GM12878 (cell line): ENCODE measurements at regions not wholly inside any gene's neighbourhood (a gene's known extent, or its start where the extent isn't known, plus 50 kb on each side); places are given as distances from the start of the nearest gene placed in this dataset.

Experiments used
- ATAC-seq: fragments of 200-7000 bp; cut with Tn5 transposase; 3 replicates; pipeline ENCODE4 v1.9.1; 2020; ENCODE audit warnings: mild to moderate bottlenecking, moderate library complexity
- BruUV-seq: library from RNA; stranded (reverse); fragments of 400-500 nt; replicated peaks from 2 replicates; lab custom pipeline; 2021; lab: Mats Ljungman, UMichigan
- CTCF ChIA-PET: fragments of 300-600 bp; sonication (Branson Sonifier 250); formaldehyde crosslinking; extraction: SDS; loops from one replicate; lab custom pipeline; 2021; ENCODE audit warnings: inconsistent platforms; lab: Yijun Ruan, JAX
- POLR2A ChIA-PET: fragments of 350-600 bp; formaldehyde crosslinking; extraction: SDS; loops from one replicate; lab custom pipeline; 2021; ENCODE audit warnings: inconsistent platforms; lab: Charles Lee
- RAD21 ChIA-PET: fragments of 300-600 bp; sonication (Branson Sonifier 250); formaldehyde crosslinking; loops from one replicate; lab custom pipeline; 2023; ENCODE audit warnings: antibody characterized with exemption; ENCODE audit not compliant: unreplicated experiment; lab: Charles Lee
- SMC1A ChIA-PET: fragments of 300-600 bp; sonication (Branson Sonifier 250); formaldehyde crosslinking; loops from one replicate; lab custom pipeline; 2023; ENCODE audit not compliant: unreplicated experiment, uncharacterized antibody; lab: Charles Lee
- DNase-seq: peaks from one replicate; pipeline ENCODE4 v3.0.0-alpha.2; 2011; ENCODE audit warnings: low read depth, low spot score
- FAIRE-seq: peaks from 3 replicates; lab custom pipeline; 2011; peaks lifted over from hg19 to GRCh38; lab: Jason Lieb, UNC
- H2AFZ ChIP-seq: 2 replicates; pipeline ENCODE4 v1.6.0; 2011; ENCODE audit warnings: low read depth, low read length, control low read depth; ENCODE audit not compliant: control insufficient read depth
- H3K27ac ChIP-seq: 2 replicates; pipeline ENCODE4 v1.5.1; 2011; ENCODE audit warnings: control low read depth; ENCODE audit not compliant: control insufficient read depth, insufficient read depth
- H3K27me3 ChIP-seq, 2 experiments: replicated peaks in 1 of 2; 2 replicates each; pipeline versions ENCODE4 v1.6.0 to v1.6.1; 2011; ENCODE audit warnings: low read length in 1 of 2; ENCODE audit not compliant: control insufficient read depth in 2 of 2, insufficient read depth in 2 of 2
- H3K36me3 ChIP-seq, 2 experiments: 2 replicates each; pipeline ENCODE4 v1.5.1; 2011; ENCODE audit warnings: low read length in 1 of 2; ENCODE audit not compliant: control insufficient read depth in 2 of 2, insufficient read depth in 2 of 2
- H3K4me1 ChIP-seq: 2 replicates; pipeline ENCODE4 v1.6.1; 2011; ENCODE audit warnings: mild to moderate bottlenecking, low read length, moderate library complexity, mixed read lengths; ENCODE audit not compliant: control insufficient read depth, insufficient read depth
- H3K4me2 ChIP-seq: 2 replicates; pipeline ENCODE4 v1.6.0; 2011; ENCODE audit warnings: control low read depth; ENCODE audit not compliant: control insufficient read depth, insufficient read depth
- H3K4me3 ChIP-seq: fragments of 200-600 bp; sonication (generic); 2 replicates; pipeline ENCODE4 v1.5.1; 2016
- H3K79me2 ChIP-seq: 2 replicates; pipeline ENCODE4 v1.6.0; 2011; ENCODE audit warnings: low read length; ENCODE audit not compliant: control insufficient read depth, insufficient read depth
- H3K9ac ChIP-seq: 2 replicates; pipeline ENCODE4 v1.8.0; 2011; ENCODE audit warnings: low read length, control low read depth, mixed read lengths; ENCODE audit not compliant: control insufficient read depth, insufficient read depth
- H3K9me3 ChIP-seq: replicated peaks from 3 replicates; pipeline ENCODE4 v1.5.1; 2011; ENCODE audit warnings: mild to moderate bottlenecking, low read length; ENCODE audit not compliant: control insufficient read depth, insufficient read depth
- H4K20me1 ChIP-seq: 2 replicates; pipeline ENCODE4 v1.6.0; 2011; ENCODE audit not compliant: control insufficient read depth, insufficient read depth
- ETV6 ChIP-seq, 2 experiments: fragments of 450-650 bp in 1 of 2; IDR thresholded peaks in 1 of 2; conservative IDR thresholded peaks in 1 of 2; 2 replicates each; pipeline ENCODE4 v1.6.1; 2014; ENCODE audit warnings: antibody characterized with exemption in 1 of 2, borderline replicate concordance in 1 of 2, low read depth in 1 of 2, mild to moderate bottlenecking in 1 of 2, moderate library complexity in 1 of 2
- MLLT1 ChIP-seq: fragments of 450-650 bp; IDR thresholded peaks from 2 replicates; pipeline ENCODE4 v1.6.1; 2016; ENCODE audit warnings: mild to moderate bottlenecking
- SIX5 ChIP-seq: IDR thresholded peaks from 2 replicates; pipeline ENCODE4 v1.6.1; 2011; ENCODE audit warnings: mild to moderate bottlenecking, low read depth, low read length, moderate library complexity; ENCODE audit not compliant: severe bottlenecking
- YY1 ChIP-seq: IDR thresholded peaks from 2 replicates; pipeline ENCODE4 v1.6.1; 2011; ENCODE audit warnings: low read depth, mild to moderate bottlenecking, low read length
- ZNF217 ChIP-seq: fragments of 450-650 bp; IDR thresholded peaks from 2 replicates; pipeline ENCODE4 v1.6.1; 2017; ENCODE audit warnings: antibody characterized with exemption, mild to moderate bottlenecking
- ZNF687 ChIP-seq: fragments of 450-650 bp; IDR thresholded peaks from 2 replicates; pipeline ENCODE4 v1.6.1; 2017; ENCODE audit warnings: mild to moderate bottlenecking, moderate library complexity
- WGBS: methylation state at CpG from one replicate; pipeline ENCODE4 v1.1.6; 2016; ENCODE audit warnings: low lambda C conversion rate; ENCODE audit not compliant: insufficient replicate concordance, insufficient coverage; ENCODE audit errors: missing lambda C conversion rate; 5-methylcytosine and 5-hydroxymethylcytosine counted together
- in situ Hi-C: fragments of 300-500 bp; cut with MboI; formaldehyde crosslinking; loops from 9 replicates; pipeline ENCODE4 v1.14.3; 2018; ENCODE audit warnings: mixed read lengths
- intact Hi-C: fragments of 100-400 bp; cut with micrococcal nuclease; formaldehyde crosslinking; loops from one replicate; pipeline ENCODE4 v1.14.2; 2022; ENCODE audit not compliant: unreplicated experiment

GRCh38 chr14:53367644-53368026 is 214.5 kb upstream of the DDHD1 start:
- Histone ChIP-seq H2AFZ (no peak overlapping the region), H3K4me3 (no peak overlapping the region), H3K27ac (no peak overlapping the region), H4K20me1 (no peaks in the 10 kb centered on the region), H3K79me2 (no peaks in the 10 kb centered on the region), H3K9me3 (no peaks in the 10 kb centered on the region; the same call in 2 of the 3 replicates), H3K4me2 (no peak overlapping the region), H3K27me3 (no peaks in the 10 kb centered on the region), H3K36me3 (no peaks in the 10 kb centered on the region), H3K9ac (no peak overlapping the region)
- WGBS = 57% methylated on average over 4 of the region's 4 CpGs
- POLR2A ChIA-PET = no interaction called here
- FAIRE-seq (no peak), ATAC-seq (no peak), DNase-seq (no peak)
- intact Hi-C loops = no loop called here
- in situ Hi-C loops = no loop called here
- CTCF ChIA-PET = no interaction called here
- RAD21 ChIA-PET = no interaction called here
- TF ChIP-seq YY1 (no peak), ZNF217 (no peak), ZNF687 (no peak), SIX5 (no peak), MLLT1 (no peak), ETV6 (conservative IDR thresholded peaks at IDR 0.05 in 1 of 2, IDR thresholded peaks at IDR 0.05 in 1 of 2; ENCODE audit: borderline replicate concordance in 1 of 2, low read depth in 1 of 2) (no peak)
- TF ChIP-seq, all 136 proteins: peak for 0
- no peaks in the 10 kb centered on the region for H3K4me1 ChIP-seq
- no TSS peak for BruUV-seq
- SMC1A ChIA-PET = no interaction called here
